OCI-LY3 (cell line): ENCODE measurements at regions not wholly inside any gene's neighbourhood (a gene's known extent, or its start where the extent isn't known, plus 50 kb on each side); places are given as distances from the start of the nearest gene placed in this dataset.

ENCODE experiments used
- H2AFZ ChIP-seq: fragments of 200-600, 300-600 bp; shearing (Covaris generic); 2 replicates; pipeline ENCODE4 v1.6.0; 2014; ENCODE audit warnings: antibody characterized with exemption, low read depth, low read length
- H3K27ac ChIP-seq: fragments of 200-600, 300-600 bp; sonication (generic); 2 replicates; pipeline ENCODE4 v1.5.1; 2014; ENCODE audit warnings: mild to moderate bottlenecking, low read length, moderate library complexity, mixed read lengths
- H3K27me3 ChIP-seq: fragments of 200-600, 300-600 bp; sonication (generic); 2 replicates; pipeline ENCODE4 v1.6.1; 2014; ENCODE audit warnings: low read depth, low read length, mixed read lengths
- H3K36me3 ChIP-seq: fragments of 200-600, 300-600 bp; sonication (generic); replicated peaks from 2 replicates; pipeline ENCODE3; 2014; ENCODE audit warnings: low read depth, low read length, mixed read lengths
- H3K4me1 ChIP-seq: fragments of 300-600, 200-600 bp; sonication (generic); 2 replicates; pipeline ENCODE4 v1.6.1; 2014; ENCODE audit warnings: low read length, mixed read lengths
- H3K4me2 ChIP-seq: fragments of 200-600, 300-600 bp; sonication (generic); 2 replicates; pipeline ENCODE4 v1.6.1; 2014; ENCODE audit warnings: low read length, mixed read lengths
- H3K4me3 ChIP-seq: fragments of 300-600, 200-600 bp; sonication (generic); 2 replicates; pipeline ENCODE4 v1.5.1; 2014; ENCODE audit warnings: antibody characterized with exemption, mild to moderate bottlenecking, low read length, moderate library complexity
- H3K79me2 ChIP-seq: fragments of 300-600, 200-600 bp; shearing (Covaris generic); 2 replicates; pipeline ENCODE4 v1.6.1; 2014; ENCODE audit warnings: mild to moderate bottlenecking, low read length, mixed read lengths
- H3K9ac ChIP-seq: fragments of 300-600, 200-600 bp; shearing (Covaris generic); 2 replicates; pipeline ENCODE4 v1.6.0; 2014; ENCODE audit warnings: mild to moderate bottlenecking, low read length, moderate library complexity
- H3K9me3 ChIP-seq: fragments of 200-600, 300-600 bp; shearing (Covaris generic); 2 replicates; pipeline ENCODE4 v1.6.1; 2014; ENCODE audit warnings: low read length, mixed read lengths; ENCODE audit not compliant: insufficient read depth
- H4K20me1 ChIP-seq: fragments of 200-600, 300-600 bp; sonication (generic); 2 replicates; pipeline ENCODE4 v1.6.1; 2016; ENCODE audit warnings: low read length, mixed read lengths; ENCODE audit not compliant: insufficient read depth
- CTCF ChIP-seq: fragments of 200-600, 300-600 bp; sonication (generic); IDR thresholded peaks from 2 replicates; pipeline ENCODE4 v1.5.1; 2014; ENCODE audit warnings: antibody characterized with exemption, low read length, low read depth
- EZH2phosphoT487 ChIP-seq: fragments of 200-600 bp; shearing (Covaris generic); IDR thresholded peaks from 2 replicates; pipeline ENCODE4 v1.6.1; 2018; ENCODE audit warnings: antibody characterized with exemption, mixed run types, low read depth

GRCh38 chr6:85363870-85364269, 86.0 kb upstream of the NT5E start:
- Histone ChIP-seq H3K9ac (no peak overlapping the region), H3K9me3 (no peaks in the 10 kb centered on the region), H3K4me3 (no peak overlapping the region), H4K20me1 (no peaks in the 10 kb centered on the region), H2AFZ (no peak overlapping the region), H3K27me3 (no peaks in the 10 kb centered on the region), H3K27ac (no peak overlapping the region), H3K4me1 (peaks cover 26% of the 10 kb centered on the region), H3K36me3 (no peaks in the 10 kb centered on the region), H3K79me2 (no peaks in the 10 kb centered on the region), H3K4me2 (no peak overlapping the region)
- TF ChIP-seq EZH2phosphoT487 (no peak), CTCF (no peak)

GRCh38 chr6:85362652-85363310, 87.1 kb upstream of the NT5E start:
- Histone ChIP-seq H3K9me3 (no peaks in the 10 kb centered on the region), H3K4me1 (peaks cover 26% of the 10 kb centered on the region), H4K20me1 (no peaks in the 10 kb centered on the region), H3K27ac (no peak overlapping the region), H3K79me2 (no peaks in the 10 kb centered on the region), H2AFZ (no peak overlapping the region), H3K9ac (no peak overlapping the region), H3K4me3 (no peak overlapping the region), H3K36me3 (no peaks in the 10 kb centered on the region), H3K27me3 (no peaks in the 10 kb centered on the region), H3K4me2 (no peak overlapping the region)
- TF ChIP-seq CTCF: no peak
- TF ChIP-seq EZH2phosphoT487: no peak

- H3K4me1 ChIP-seq: peaks cover 26% of the 10 kb centered on the region
- H3K9me3 ChIP-seq: no peaks in the 10 kb centered on the region
- no peaks in the 10 kb centered on the region for H4K20me1 ChIP-seq
- H3K9ac ChIP-seq: no peak overlapping the region
- no peak overlapping the region for H3K27ac ChIP-seq
- H3K27me3 ChIP-seq: no peaks in the 10 kb centered on the region
- TF ChIP-seq EZH2phosphoT487 (no peak), CTCF (no peak)
- H3K36me3 ChIP-seq: no peaks in the 10 kb centered on the region
- H3K4me2 ChIP-seq: no peak overlapping the region
- H2AFZ ChIP-seq: no peak overlapping the region
- H3K79me2 ChIP-seq: no peaks in the 10 kb centered on the region
- H3K4me3 ChIP-seq: no peak overlapping the region
Measured at GRCh38 chr6:85361643-85362014, 88.3 kb upstream of the NT5E start.

DNA sequence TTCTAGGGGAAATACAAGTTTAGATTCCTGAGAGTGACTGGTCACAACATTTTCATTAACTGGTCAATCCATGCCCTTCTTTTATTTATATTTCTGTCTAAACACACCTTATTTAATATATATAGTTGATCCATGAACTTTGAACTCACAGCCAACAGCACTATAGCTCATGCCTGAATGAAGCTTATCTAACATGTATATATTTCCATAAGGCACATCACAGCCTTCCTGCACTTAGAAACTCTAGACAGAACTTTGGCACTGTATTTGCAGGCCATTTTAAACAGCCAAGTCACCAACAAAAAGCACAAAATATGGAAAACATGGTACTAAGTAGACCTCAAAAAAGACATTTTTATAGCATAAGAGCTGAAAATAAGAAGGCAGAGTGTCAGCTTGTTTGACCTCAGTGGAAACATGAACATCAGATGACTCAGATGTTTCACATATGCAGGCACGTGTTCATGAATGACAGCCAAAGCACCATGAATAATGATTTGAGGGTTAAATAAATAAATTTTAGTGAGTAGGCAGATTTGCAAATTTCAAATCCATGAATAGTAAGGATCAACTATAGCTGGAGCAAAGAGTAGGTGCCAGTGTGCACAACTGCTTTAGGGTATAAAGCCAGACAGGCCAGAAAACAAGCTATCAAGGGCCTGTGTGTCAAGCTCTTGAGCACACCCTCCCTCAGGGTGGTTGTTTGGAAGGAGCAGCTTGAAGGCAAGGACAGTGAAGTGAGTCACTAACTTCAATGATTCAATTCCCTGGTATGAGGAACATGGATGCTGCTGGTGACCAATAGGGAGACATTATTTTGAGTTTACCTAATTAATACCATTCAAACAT, 88.9 kb upstream of the NT5E start:
- Histone ChIP-seq H3K36me3 (no peaks in the 10 kb centered on the region), H3K9me3 (no peaks in the 10 kb centered on the region), H4K20me1 (no peaks in the 10 kb centered on the region), H3K4me1 (peaks cover 26% of the 10 kb centered on the region), H3K4me3 (no peak overlapping the region), H3K27ac (no peak overlapping the region), H3K9ac (no peak overlapping the region), H3K27me3 (no peaks in the 10 kb centered on the region), H3K4me2 (no peak overlapping the region), H2AFZ (no peak overlapping the region), H3K79me2 (no peaks in the 10 kb centered on the region)
- TF ChIP-seq CTCF (no peak), EZH2phosphoT487 (no peak)
